ENCODE measurements at regions not wholly inside any gene's neighbourhood (a gene's known extent, or its start where the extent isn't known, plus 50 kb on each side); places are given as distances from the start of the nearest gene placed in this dataset.

DNA sequence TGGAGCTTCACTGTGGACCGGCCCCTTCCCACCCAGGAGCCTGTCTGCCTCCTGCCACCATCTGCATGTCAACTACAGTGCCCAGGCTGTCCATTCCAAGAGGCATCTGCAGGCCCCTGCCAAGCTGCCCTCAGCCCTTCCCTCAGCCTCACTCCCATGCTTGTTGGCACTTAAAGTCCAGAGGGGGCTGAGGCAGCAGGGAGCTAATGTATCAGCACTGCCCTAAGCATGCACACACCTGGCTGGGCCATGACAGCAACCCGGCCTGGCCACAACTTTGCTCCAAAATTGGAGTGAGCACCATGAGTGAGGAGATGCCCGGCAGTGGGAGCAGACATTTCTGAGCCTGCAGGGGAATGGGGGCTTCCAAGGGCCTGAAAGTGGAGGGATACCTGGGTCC lies 417.5 kb upstream of the GRM3 start:
- DNase-seq (ENCODE audit: missing footprints): no peak

DNA sequence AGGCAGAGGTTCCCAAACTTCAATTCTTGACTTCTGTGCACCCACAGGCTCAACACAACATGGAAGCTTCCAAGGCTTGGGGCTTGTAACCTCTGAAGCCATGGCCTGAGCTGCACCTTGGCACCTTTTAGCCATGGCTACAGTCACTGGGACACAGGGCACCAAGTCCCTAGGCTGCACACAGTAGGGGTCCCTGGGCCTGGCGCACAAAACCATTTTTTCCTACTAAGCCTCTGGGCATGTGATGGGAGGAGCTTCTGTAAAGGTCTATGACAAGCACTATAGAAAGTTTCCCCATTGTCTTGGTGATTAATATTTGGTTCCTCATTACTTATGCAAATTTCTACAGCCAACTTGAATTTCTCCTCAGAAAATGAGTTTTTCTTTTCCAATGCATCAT lies 420.9 kb upstream of the GRM3 start:
- no peak for ATAC-seq
- DNase-seq (ENCODE audit: missing footprints): no peak
- intact Hi-C loops (cut with DNase I): no loop called here

More for the DNA sequence above, 417.5 kb upstream of the GRM3 start:
- intact Hi-C loops (cut with DNase I): no loop called here
- ATAC-seq: no peak

DNA sequence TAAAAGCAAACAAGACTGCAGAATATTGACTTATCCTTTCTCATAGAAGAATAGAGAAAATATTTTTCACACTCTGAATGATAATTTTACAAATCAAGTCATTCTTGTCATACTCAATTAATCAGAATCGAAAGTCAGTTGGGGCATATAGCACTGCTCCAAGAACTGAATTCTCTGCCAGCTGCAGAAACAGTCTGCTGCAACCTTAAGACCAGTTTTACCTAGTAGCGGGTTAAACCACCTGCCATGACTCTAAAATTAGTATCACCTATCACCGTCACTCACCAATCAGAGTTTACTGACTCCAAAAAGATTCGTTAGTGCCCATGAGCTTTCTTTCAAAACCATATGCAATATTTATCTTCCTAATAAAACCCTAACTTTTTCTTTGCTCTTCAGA lies 429.0 kb upstream of the GRM3 start:
- ATAC-seq (no peak), DNase-seq (ENCODE audit: missing footprints) (no peak)
- intact Hi-C loops (cut with DNase I): no loop called here

DNA sequence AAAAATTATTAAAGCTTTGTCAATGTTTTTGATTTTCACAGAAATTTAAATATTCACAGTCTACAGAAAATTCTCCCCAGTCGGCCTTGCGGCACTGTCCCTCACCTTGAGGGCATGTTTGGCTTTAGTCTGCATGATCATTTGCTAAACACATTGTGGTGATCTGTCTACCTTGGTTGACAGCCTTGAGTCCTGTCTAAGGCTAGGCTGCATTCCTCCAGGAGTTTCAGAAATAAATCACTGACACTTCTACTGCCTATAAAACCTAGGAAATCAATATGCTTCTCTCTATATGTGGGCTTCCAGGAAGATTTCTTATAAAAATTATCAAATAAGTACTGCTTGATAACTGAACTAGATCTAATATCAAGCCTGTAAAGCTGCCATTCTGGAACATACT lies 430.7 kb upstream of the GRM3 start:
- DNase-seq (ENCODE audit: missing footprints) (no peak), ATAC-seq (no peak)
- intact Hi-C loops (cut with DNase I): no loop called here

DNA sequence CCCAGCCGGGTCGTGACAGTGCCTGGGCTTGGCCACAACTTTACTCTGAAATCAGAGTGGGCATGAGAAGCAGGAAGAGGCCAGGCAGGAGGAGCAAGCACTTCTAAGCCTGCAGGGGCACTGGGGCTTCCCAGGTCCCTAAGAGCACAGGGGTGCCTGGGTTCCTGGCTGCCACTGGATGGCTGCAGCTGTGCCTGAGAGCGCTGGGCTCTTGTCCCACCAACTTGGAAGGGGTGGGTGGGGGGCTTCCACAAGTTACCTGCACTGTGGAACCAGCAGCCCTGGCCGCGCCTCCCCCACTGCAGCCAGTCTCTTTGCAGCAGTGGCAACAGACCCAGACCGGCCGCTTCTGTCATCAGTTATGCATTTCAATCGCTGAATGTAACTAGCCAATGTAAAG lies 434.7 kb upstream of the GRM3 start:
- DNase-seq (ENCODE audit: missing footprints) (no peak), ATAC-seq (no peak)
- intact Hi-C loops (cut with DNase I): no loop called here

DNA sequence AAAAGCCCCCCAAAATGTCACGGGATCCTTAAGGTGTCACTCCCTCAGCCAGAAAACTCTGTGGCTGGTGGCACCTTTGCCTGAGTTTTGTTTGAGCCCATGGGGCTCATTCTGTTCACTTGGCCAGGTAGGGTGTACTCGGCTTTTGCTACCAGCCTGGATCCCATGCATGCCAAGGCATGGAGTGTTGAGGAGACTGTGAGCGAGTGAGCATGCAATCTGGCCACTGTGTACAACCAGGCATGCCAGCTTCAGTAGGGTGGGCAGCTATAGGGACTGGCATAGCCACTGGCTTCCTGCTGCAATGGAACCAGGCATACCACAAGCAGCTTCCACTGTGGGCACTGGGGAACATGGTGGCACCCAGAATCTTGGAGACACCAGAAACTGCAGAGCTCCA lies 436.0 kb upstream of the GRM3 start:
- intact Hi-C loops (cut with DNase I): no loop called here
- DNase-seq (ENCODE audit: missing footprints): no peak
- no peak for ATAC-seq

DNA sequence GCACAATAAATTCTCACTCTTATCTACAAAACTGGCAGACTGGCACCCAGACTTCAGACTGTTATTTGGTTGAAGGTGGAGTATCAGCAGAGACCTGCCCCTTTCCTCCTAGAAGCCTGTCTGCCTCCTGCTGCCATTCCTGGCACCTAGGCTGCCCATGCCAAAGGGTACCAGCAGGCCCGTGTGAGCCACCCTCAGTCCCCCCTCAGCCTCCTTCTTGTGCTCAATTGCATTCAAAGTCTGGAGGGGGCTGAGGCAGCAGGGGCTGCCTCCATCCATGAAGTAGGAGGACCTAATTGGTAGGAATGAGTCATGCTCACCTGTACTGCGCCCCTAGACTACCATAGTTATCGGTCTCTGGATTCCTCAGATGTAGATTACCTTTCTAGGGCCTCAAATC lies 440.9 kb upstream of the GRM3 start:
- DNase-seq (ENCODE audit: missing footprints): no peak
- intact Hi-C loops (cut with DNase I): no loop called here
- no peak for ATAC-seq

DNA sequence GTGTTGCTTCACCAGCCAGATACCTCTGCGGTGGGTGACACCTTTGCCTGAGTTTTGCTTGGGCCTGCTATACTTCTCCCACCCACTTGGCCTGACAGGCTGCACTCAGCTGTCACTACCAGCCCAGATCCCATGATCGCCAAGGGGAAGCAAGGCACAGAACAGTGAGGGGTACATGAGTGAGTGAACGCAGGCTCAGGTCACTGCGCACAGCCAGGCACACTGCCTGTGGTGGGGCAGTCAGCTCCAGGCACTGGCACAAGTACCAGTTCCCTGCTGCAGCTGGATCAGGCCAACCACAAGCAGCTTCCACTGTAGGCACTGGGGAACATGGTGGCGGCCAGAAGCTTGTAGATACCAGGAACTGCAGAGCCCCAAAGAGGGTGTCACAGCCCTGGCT lies 441.9 kb upstream of the GRM3 start:
- intact Hi-C loops (cut with DNase I): no loop called here
- no peak for ATAC-seq
- DNase-seq (ENCODE audit: missing footprints): no peak

DNA sequence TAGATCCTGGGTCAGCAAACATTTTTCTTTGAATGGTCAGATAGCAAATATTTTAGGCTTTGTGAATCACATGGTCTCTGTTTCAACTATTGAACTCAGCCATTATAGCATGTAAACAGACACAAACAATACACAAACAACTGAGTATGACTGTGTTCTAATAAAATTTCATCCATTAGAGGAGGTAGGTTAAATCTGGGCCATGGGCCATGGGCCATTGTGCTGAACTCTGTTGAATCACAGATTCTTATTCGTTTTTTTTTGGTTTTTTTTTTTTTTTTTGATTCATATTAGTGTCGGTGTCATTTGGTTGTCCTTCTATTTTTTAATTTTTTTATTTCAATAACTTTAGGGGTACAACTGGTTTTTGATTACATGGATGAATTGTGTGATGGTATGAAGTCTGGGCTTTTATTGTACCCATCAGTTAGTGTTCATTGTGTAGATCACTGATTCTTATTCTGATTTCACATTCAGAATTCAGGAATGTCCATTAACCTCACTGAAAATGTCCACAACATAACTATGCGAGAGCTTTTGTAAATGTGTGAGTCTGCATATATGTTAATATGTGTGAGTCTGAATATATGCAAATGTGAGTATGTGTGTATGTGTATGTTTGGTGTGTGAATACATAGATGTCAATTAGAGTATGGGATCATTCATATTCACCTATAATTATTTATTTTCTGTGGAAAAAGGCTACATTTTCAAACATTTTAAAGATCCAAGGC lies 443.7 kb upstream of the GRM3 start:
- intact Hi-C loops (cut with DNase I): no loop called here
- DNase-seq (ENCODE audit: missing footprints) (no peak), ATAC-seq (no peak)

DNA sequence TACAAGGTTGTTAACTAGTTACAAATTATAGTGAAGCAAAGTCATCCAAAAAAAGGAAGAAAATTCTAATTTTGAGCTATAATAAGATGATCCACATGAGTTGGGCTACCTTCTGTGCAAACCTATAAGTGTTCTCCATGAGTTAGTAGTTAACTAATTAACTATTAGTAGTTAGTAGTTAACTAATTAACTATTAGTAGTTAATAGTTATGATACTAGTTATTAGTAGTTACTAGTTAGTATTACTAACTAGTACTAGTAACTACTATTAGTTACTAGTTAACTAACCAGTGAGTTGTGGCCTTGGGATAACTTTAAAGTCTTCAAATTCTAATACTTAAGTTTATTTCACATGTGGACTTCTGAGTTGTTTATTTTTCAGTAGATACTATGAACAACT lies 453.4 kb upstream of the GRM3 start:
- intact Hi-C loops (cut with DNase I): no loop called here
- DNase-seq (ENCODE audit: missing footprints): no peak
- ATAC-seq: no peak

DNA sequence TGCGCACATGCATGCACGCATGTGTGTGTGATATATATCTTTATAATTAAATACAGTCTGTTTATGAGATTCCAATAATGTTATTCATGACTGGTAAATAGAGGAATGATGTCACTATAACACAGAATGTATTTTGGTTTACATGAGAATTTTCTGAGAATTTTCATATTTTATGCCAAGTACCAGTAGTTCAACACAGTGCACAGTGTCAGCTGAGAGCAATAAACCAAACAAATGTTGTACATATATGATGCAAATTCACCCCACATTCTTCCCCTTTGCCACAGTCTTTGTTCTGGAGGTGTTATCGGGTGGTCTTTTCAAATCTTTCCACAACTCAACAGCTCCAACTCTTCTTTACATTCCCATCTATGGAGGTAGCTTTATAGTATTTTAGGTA lies 462.2 kb upstream of the GRM3 start:
- intact Hi-C loops (cut with DNase I): no loop called here
- DNase-seq (ENCODE audit: missing footprints): no peak
- ATAC-seq: no peak

DNA sequence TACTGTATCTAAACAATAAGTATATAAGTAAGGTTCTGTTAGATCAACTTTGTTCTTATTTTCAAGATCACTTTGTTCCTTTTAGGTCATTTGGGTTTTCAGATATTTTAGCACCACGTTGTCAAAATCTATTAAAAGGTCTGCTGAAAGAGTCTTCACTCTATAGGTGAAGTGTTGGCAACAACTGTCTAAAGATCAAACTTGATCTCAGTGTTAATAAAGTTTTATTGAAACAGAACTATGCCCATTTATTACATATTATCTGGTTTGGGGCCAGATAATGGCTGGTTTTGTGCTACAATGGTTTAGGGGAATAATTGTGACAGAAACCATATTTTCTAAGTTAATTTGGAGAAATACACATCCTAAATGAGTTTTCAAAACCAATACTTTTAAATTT lies 478.9 kb upstream of the GRM3 start:
- no peak for ATAC-seq
- DNase-seq (ENCODE audit: missing footprints): no peak
- intact Hi-C loops (cut with DNase I): no loop called here

DNA sequence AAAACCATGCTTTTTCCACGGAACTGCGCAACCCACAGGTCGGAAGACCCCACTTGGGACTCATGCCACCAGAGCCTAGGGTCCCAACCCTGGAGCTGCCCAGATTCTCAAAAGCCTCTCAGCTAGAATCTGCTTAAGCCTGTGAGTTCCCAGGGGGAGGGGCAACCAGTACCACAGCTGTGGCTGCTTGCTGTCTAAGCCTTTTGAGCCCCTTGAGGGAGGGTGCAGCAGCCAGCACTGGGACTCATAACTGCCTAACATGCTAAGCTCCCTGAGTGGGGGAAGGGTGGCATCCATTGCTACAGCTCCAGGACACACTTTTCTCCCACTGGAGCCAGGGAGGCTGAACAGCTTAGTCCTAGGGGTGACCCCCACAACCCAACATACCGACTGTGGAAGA lies 485.6 kb upstream of the GRM3 start:
- DNase-seq (ENCODE audit: missing footprints) (no peak), ATAC-seq (no peak)
- intact Hi-C loops (cut with DNase I): no loop called here

DNA sequence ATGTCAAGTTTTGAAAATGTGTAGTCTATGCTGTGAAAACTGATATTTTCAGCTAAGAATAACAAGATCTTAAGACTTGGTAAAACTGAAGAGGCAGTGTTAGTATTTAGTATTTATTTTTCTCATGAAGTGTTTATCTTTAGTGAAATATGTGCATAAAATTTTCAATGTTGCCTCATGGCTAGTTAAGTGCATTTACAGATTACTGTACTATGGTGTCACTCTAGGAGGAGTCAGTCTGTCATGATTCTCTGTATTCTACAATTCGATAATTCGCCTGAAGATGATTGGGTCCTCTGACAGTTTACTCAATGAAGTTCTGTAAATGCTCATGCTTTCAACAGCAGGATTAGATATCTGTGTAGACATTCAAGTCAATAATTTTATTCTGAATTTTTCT lies 488.1 kb upstream of the GRM3 start:
- DNase-seq (ENCODE audit: missing footprints): no peak
- ATAC-seq: no peak
- intact Hi-C loops (cut with DNase I): no loop called here

DNA sequence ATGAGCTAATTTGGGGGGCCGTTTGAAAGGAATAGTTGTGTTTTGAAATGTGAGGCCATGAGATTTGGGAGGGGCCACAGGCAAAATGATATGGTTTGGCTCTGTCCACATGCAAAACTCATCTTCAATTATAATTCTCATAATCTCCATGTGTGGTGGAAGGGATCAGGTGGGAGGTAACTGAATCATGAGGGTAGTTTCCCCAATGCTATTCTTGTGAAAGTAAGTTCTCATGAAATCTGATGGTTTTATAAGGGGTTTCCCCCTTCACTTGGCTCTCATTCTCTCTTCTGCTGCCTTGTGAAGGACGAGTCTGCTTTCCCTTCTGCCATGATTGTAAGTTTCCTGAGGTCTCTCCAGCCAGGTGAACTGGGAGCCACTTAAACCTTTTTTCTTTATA lies 490.8 kb upstream of the GRM3 start:
- no peak for ATAC-seq
- intact Hi-C loops (cut with DNase I): no loop called here

DNA sequence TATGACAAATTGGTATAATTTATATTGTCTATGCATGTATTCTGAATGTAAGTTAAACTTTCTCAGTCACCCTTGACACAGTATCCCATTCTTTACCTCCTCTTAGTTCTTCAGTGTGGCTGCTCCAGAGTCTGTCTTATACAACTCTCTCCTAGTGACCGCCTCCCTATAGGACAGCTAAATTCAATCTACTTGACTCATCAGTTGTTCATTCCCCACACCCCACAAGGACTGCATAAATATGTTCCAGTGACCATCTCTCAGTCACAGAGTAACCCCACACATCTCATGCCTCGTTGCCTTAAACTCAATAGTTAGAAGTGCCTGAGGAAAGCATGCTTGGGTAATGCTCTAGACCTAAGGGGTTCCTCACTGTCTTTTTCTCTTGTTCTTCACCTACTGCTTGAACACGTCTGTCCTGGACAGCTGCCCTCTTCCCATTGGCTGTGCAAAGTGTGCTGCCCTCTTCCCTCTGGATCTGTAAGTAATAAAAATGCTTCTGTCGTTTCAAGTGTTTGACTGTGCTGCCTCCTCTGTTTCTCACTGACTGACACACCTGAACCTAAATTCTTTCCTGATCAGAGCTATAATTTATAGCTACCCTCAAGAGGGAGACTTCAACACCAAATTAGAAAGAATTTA lies 494.6 kb upstream of the GRM3 start:
- no peak for DNase-seq (ENCODE audit: missing footprints)
- ATAC-seq: no peak
- intact Hi-C loops (cut with DNase I): no loop called here

More for the DNA sequence above, 490.8 kb upstream of the GRM3 start:
- DNase-seq (ENCODE audit: missing footprints): no peak

DNA sequence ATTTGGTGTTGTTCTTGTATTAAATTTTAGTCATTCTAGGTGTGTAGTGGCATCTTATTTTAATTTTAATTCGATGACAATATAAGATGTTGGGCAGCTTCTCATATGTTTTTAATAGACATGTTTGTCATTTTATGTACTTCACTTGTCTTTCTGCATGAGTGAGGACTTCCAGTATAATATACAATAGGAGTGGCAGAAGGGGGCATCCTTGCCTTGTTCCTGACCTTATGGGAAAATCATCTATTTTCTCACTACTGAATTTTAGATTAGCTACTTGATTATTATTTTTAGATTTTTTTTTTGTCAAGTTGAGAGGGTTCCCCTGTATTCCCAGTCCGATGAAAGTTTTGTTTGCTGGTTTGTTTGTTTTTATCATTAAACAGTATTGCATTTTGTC lies 495.2 kb upstream of the GRM3 start:
- intact Hi-C loops (cut with DNase I): no loop called here
- DNase-seq (ENCODE audit: missing footprints) (no peak), ATAC-seq (no peak)

DNA sequence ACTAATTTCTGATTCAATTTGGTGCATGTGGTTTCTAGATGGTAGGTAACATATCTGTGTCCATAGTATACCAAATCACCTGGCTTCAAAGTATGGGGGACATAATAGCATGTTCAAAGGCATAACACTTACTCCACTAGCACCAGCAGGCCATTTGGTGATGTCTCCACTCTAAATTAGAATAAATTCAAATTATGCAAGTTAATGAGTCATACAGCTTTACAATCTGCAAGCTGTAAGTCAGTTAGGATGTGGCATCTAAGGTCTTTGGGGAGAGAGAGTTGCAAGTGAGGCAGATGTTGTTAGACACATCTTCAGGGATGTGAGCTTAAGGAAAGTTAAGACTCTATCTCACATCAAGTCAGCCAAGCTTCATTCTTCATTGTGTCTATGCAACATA lies 506.4 kb upstream of the GRM3 start:
- intact Hi-C loops (cut with DNase I): no loop called here
- DNase-seq (ENCODE audit: missing footprints): no peak
- ATAC-seq: no peak

DNA sequence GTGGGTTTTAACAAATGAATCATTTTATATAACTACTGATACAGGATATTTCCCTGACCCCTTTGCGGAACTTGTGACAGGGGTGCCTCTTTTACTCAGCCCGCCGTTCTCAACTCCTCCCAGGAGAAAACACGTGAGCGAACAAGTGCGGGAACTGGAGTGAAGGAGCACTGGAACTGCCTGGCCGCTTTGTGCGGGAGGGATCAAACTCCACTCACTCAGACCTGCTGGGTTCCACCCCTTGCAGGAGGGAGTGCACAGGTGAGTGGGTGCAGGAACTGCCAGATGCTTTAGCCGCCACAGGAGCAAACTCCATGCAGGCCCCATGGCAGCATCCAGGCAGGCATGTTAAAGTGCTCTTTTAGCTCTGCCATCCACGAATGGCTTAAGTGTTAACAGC lies 513.4 kb upstream of the GRM3 start:
- no peak for DNase-seq (ENCODE audit: missing footprints)
- no peak for ATAC-seq
- intact Hi-C loops (cut with DNase I): no loop called here

DNA sequence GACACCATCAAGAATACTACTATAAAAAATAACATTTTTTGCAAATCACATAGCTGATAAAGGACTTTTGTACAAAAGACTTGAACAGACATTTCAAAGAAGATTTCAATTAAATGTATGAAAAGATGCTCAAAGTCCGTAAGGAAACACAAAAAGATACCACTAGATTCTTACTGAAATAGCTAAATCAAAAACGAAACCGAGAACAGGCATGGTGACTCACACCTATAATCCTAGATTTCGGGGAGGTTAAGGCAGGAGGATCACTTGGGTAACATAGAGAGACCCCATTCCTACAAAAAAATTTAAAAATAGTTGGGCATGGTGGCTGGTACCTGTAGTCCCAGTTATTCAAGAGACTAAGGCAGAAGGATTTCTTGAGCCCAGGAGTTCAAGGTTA lies 520.2 kb upstream of the GRM3 start:
- intact Hi-C loops (cut with DNase I): no loop called here
- DNase-seq (ENCODE audit: missing footprints): no peak
- ATAC-seq: no peak

DNA sequence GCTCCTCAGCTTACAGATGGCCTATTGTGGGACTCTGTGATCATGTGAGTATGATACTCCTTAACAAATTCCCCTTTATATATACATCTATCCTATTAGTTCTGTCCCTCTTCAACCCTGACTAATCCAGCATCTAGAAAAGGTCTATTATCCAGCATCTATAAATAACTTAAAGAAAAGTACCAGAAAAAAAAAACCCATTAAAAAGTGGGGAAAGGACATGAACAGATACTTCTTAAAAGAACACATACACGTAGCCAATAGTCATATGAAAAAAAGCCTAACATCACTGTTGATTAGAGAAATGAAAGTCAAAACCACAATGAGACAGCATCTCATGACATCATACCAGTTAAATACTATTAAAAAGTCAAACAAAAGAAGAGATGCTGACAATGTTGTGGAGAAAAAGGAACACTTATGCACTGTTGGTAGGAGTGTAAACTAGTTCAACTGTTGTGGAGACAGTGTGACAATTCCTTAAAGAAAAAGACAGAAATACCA lies 549.5 kb upstream of the GRM3 start:
- DNase-seq (ENCODE audit: missing footprints) (no peak), ATAC-seq (no peak)
- intact Hi-C loops (cut with DNase I): no loop called here

Data from Right ventricle myocardium inferior (tissue), 1 donor.